Uterus (tissue), 2 donors: ENCODE measurements at regions not wholly inside any gene's neighbourhood (a gene's known extent, or its start where the extent isn't known, plus 50 kb on each side); places are given as distances from the start of the nearest gene placed in this dataset.

Experiments used
- CTCF ChIP-seq, 4 experiments: fragments of 200-600 bp in 2 of 4; fragments of 450-650 bp in 2 of 4; sonication (generic) in 2 of 4; IDR thresholded peaks; one replicate each; pipeline ENCODE4 v1.5.1; 2016 to 2019; ENCODE audit warnings: antibody characterized with exemption in 4 of 4, mild to moderate bottlenecking in 2 of 4, moderate library complexity in 1 of 4
- POLR2A ChIP-seq, 2 donors: fragments of 450-650 bp; IDR thresholded peaks; one replicate each; pipeline ENCODE4 v1.6.1; 2016; ENCODE audit warnings: antibody characterized with exemption in 2 of 2, mild to moderate bottlenecking in 1 of 2, moderate library complexity in 1 of 2

- TF ChIP-seq CTCF (IDR thresholded peaks at IDR 0.05) (no peak), POLR2A (IDR thresholded peaks at IDR 0.05) (no peak)
These were observed 297.1 kb downstream of the UQCRFS1 start for GRCh38 chr19:28915737-28916460.
